HG03139 (cell line): ENCODE measurements at regions not wholly inside any gene's neighbourhood (a gene's known extent, or its start where the extent isn't known, plus 50 kb on each side); places are given as distances from the start of the nearest gene placed in this dataset.
A peak's percentile ranks its signal among the peaks of the same experiment; 100 is the strongest.

Experiments
- ATAC-seq: cut with Tn5 transposase; IDR thresholded peaks from one replicate; pipeline ENCODE4 v1.9.1; 2021; ENCODE audit not compliant: unreplicated experiment

DNA sequence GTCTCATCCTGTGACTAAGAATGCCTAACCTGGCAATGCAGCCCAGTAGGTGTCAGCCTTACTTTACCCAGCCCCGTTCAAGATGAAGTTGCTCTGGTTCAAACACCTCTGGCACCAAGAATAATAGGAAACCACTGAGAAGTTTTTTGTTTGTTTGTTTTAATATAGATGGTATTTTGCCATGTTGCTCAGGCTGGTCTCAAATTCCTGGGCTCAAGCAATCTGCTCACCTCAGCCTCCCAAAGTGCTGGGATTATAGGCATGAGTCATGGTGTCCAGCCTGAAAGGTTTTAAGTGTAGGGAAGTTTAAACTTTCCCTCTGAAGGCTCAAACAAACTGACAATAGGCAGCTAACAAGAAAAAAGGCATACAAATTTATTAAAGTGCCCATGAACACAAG lies 51.2 kb upstream of the ABCC4 start:
- no peak for ATAC-seq

DNA sequence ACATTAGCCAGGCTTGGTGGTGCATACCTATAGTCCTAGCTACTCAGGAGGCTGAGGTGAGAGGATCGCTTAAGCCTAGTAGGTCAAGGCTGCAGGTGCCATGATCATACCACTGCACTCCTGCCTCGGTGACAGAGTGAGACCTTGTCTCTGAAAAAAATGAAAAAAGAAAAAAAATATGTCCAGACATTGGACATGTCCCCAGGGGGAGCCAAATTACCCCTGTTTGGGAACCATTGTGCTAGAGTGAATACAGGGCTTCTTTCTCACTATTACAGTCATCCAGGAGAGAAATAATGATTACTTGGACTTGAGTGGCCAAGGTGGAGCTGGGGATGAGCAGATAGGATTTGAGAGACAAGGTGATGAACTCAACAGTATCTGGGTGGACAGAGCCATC lies 52.9 kb upstream of the ABCC4 start:
- no peak for ATAC-seq

DNA sequence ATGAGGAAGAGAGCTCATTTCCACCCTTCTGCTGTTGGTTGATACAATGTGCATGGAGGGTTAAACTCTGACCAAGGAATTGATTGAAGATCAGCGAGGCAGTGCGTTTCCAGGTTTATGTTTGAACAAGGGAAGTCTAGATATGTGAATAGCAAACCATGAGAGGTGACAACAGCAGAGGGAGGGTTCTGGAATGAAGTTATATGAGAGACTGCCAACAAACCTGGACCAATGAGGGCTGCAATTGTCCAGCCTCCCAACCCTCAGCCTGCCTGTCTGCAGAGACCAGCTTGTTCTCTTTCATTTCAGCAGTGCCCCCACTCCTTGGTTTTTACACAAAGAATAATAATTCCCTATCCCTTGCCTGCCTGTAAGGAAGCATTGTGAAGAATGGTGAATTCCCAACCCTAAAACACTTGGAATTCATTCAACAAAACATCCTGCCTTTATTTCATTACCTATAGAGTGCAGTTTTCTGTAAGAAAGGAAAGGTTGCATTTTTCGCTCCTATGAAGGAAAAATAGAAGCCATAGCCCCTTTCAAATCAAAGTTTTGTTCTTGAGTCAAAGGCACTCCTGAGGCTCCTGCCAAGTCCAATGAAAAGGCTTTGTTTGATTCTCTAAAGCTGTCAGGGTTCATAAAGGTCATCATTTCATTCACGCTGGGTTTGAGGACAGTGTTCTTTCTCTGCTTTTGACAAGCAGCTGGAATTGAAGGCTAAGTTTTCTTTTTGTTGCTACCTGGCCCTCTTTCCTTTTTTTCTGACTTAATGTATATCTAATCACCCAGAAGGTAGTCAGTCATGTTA lies 53.6 kb upstream of the ABCC4 start:
- ATAC-seq = no peak

DNA sequence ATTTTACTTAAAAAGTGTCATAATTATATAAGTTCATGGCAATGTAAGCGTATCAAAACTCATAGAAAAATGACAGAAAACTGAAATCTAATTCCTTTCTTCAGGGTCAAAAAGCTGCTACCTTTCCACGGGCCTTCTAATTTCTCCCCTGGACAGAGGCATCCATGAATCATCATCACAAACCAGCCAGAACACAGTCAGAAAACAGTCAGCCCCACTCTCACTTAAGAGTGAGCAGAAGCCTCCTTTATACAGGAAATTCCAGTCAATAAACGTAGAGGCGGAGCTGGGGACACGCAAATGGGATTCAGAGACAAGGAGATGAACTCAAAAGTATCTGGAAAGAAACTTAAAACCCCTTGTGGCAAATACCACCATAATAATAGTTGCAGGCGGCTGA lies 54.2 kb upstream of the ABCC4 start:
- ATAC-seq = no peak

DNA sequence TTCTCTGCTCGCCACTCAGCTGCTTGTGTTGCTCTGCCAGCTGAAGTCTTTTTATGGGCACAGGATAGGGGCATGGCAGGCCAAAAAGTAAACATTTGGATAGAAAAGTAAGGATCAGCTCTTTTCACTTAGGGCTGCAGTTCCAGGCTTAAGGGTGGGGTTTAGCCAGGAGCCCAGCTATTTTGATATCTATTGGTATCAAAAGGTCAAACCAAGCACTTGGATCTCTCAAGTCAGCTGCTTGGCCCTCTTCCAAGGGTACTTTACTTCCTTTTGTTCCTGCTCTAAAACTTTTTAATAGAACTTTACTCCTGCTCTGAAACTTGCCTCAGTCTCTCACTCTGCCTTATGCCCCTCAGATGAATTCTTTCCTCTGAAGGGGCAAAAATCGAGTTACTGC lies 55.7 kb upstream of the ABCC4 start:
- ATAC-seq = no peak

DNA sequence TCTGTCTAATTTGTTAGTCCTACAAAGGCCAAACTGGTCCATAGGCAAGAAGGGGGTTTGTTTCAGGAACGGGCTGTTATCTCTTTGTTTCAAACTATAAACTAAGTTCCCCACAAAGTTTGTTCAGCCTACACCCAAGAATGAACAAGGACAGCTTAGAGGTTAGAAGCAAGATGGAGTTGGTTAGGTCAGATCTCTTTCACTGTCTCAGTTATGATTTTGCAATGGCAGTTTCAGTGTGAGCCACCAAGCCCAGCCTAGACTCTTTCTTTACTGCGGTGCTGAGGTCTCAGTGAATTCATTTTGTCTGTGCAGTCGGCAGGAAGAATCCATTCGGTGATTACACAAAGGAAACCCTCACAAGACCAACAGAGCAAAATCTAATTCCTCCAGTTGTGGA lies 56.6 kb upstream of the ABCC4 start:
- no peak for ATAC-seq

DNA sequence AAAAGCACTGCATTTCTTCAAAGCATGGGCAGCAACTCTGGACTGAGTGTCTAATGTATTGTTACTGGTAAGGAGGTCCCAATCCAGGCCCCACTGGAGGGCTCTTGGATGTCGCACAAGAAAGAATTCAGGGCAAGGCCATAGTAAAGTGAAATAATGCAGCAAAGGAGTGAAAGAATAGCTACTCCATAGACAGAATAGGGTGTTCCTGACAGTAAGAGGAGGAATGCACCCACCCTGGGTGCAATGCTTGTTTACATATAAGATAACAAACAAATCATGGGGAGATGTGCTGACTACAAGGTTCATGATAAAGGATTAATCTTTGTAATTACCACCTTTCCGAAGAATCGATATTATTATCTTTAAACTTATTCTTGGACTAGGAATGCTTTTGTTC lies 58.8 kb upstream of the ABCC4 start:
- ATAC-seq = no peak

DNA sequence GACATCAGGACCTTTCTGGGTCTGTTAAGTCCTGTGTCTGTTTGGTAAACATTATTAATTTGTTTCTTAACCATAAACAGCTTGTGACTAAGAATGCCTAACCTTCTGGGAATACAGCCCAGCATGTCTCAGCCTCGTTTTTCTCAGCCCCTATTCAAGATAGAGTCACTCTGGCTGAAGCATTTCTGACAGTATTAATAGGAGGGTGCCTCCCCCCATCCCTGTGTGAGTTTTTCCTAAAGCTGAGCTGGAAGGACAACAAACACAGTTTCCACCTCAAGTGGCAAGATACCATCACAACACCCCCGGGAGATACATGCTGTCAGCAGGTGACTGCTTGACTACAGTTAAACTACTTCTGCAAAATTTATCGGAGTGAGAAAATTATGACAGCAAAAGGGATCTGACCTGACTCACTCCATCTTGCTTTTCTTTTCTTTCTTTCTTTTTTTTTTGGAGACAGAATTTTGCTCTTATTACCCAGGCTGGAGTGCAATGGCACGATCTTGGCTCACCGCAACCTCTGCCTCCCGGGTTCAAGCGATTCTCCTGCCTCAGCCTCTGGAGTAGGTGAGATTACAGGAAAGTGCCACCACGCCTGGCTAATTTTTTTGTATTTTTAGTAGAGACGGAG lies 59.3 kb upstream of the ABCC4 start:
- no peak for ATAC-seq

DNA sequence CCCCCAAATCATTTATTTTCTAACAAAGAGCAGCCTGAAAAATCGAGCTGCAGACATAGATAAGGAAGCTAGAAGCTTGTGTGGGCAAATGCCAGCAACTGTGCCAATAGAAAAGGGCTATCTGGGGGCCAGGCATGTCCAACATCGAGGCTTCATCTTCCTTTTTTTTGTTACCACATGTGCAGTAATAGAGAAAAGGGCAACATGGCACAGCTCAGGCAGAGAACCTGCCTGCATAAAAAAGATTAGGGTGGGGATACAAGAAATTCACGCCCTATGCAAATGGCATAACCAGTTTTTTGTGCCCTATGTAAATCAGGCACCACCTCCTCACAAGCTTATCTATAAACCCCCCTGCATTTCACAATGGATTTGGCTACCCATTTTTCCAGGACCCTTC lies 60.4 kb upstream of the ABCC4 start:
- ATAC-seq = no peak

DNA sequence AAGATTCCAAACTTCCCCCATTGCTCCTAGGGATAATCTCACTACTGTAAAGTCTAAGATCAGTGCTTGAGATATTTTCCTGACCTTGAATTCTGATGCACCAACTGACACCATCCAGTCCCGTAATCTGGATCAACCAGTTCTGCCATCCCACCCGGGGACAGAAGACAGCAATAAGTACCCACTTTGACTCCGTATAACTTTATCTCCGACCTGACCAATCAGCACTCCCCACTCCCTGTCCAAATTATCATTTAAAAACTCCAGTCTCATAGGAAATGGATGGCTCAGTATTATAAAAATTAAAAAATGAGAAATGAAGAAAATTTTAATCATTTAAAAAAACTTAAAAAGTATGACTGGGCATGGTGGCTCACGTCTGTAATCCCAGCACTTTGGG lies 61.4 kb upstream of the ABCC4 start:
- no peak for ATAC-seq

DNA sequence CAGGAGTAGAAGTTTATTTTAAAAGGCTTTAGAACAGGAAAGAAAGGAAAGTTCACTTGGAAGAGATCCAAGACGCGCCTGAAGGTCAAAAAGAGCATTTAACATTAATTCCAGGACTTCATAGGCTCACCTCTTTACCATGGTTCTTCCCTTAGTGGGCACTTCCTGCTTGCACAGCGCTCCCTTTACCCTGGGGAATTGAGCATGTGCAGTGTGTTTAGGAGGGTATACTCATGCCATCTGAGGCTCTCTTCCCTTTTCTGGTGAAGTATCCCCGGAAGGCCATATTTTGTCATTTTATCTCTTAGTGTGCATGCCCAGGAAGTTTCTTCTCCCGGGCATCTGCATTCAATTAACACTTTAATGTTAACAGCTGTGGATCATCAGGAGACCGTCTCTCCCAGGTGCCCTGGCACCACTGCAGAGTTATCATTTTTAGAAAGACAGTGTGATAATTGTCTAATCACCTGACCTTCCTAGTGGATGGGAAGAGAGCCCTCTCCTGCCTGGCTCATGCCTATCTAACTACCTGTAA lies 66.1 kb upstream of the ABCC4 start:
- no peak for ATAC-seq

DNA sequence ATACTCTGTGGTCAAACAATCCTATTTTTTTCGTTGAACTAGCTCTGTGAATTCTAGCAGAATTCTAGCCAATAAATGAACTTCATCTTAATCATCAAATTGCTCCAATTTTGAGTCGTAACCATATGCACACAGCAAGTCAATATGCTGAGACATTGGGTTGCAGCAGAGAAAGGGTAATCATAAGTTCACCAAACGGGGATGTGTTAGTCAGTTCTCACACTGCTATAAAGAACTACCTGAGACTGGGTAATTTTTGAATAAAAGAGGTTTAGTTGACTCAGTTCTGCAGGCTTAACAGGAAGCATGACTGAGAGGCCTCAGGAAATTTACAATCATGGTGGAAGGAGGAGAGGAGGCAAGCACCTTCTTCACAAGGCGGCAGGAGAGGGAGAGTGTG lies 67.7 kb upstream of the ABCC4 start:
- ATAC-seq = no peak

DNA sequence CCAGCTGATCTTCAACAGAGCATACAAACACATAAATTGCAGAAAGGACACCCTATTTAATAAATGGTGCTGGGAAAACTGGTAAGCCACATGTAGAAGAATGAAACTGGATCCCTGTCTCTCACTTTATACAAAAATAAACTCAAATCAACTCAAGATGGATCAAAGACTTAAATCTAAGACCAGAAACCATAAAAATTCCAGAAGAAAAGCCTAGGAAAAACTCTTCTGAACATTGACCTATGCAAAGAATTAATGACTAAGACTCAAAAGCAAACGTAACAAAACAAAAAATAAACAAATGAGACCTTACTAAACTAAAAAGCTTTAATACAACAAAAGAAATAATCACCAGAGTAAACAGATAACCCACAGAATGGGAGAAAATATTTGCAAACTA lies 74.5 kb upstream of the ABCC4 start:
- no peak for ATAC-seq

DNA sequence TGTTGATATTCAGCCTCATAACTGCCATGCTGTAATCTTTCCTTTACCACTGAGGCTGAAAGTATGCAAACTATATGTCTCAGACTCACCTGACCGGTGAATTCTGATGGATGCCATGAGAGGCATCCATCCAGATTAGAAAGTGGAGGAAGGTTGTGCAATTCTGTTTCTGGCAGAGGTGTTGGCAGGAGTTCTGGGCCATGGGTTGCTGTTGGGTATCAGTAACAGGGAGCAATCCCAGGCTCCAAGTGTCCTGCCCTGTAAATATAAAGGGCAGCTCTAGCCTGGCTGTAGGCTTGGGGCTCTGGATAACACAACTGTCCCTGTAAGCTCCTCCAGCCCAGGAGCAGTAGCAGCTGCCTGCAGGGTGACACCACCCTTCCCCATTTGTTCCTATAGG lies 77.4 kb upstream of the ABCC4 start:
- ATAC-seq = no peak

DNA sequence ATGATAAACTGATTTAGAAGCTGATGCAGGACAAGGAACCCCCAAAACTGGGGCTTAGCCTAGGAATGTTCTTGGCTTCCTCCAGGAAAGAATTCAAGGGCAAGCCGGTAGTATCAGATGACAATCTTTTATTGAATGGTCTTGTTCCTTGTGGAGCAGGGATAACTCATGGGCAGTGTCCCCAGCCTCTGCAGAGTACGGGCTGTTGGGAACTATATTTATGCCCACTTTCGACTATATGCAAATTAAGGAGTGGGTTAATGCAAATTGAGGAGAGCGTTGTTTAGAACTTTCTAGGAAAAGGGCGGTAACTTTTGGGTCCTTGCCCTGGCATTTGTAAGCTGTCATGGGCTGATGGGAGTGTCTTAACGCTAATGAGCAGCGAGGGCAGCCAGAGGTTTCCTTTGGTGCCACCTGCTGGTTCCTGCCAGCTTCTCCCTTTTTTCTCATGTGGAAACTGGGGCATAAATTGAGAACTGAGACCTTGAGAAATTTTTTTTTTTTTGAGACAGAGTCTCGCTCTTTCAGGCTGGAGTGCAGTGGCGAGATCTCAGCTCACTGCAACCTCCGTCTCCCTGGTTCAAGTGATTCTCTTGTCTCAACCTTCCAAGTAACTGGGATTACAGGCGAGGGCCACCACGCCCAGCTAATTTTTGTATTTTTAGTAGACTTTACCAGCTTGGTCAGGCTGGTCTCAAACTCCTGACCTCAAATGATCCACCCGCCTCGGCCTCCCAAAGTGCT lies 79.4 kb upstream of the ABCC4 start:
- ATAC-seq = peak; percentile 81

DNA sequence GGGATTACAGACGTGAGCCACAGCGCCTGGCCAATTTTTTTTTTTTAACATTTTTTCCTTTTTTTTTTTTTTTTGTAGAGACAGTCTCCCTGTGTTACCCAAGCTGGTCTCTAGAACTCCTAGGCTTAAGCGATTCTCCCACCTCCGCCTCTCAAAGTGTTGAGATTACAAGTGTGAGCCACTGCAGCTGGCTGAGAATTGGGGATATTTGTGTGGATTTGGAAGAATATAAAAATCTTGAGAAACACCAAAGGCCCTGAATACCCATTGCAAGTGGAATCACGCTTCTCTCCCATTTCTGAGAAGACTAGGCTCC lies 79.9 kb upstream of the ABCC4 start:
- ATAC-seq = no peak

DNA sequence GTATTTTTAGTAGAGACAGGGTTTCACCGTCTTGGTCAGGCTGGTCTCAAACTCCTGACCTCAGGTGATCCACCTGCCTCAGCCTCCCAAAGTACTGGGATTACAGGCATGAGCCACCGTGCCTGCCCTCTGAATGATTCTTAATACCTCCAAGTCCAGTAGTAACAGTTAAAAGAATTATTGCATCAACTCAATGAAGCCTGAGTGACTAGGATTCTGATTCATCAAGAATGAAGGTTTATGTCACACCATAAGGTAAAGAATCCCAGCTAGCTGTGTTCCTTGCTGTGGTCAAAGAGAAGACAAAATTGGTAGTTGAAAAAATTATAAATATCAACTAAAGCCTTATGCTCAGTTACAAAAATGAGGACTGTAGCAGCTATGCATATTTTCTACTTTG lies 81.2 kb upstream of the ABCC4 start:
- no peak for ATAC-seq

DNA sequence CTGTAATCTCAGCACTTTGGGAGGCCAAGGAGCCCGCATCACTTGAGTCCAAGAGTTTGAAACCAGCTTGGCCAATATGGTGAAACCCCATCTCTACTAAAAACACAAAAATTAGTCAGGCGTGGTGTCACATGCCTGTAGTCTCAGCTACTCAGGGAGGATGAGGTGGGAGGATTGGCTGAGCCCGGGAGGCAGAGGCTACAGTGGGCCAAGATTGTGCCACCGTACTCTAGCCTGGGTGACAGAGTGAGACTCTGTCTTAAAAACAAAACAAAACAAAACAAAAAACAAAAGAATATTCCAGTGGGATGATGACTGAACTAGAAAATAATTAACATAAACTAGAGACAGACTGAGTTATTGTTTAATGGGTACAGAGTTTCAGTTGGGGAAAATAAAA lies 81.7 kb upstream of the ABCC4 start:
- ATAC-seq = no peak

DNA sequence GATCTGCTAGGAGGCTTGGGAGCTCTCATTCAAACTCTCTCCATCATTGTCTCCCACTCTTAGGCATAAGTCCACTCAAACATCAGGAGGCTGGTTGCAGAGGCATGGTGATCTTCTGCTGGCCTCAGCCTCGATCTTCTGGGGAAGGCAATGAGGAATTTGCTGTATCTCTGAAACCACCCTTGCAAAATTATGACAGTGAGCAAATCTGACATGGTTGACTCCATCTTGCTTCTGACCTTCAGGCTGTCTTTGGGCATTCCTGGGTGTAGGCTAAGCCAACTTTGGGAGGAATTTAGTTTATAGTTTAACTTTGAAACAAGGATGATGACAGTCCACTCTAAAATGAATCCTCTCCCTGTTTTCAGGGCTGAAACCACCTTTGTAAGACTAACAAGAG lies 84.1 kb upstream of the ABCC4 start:
- ATAC-seq = no peak

DNA sequence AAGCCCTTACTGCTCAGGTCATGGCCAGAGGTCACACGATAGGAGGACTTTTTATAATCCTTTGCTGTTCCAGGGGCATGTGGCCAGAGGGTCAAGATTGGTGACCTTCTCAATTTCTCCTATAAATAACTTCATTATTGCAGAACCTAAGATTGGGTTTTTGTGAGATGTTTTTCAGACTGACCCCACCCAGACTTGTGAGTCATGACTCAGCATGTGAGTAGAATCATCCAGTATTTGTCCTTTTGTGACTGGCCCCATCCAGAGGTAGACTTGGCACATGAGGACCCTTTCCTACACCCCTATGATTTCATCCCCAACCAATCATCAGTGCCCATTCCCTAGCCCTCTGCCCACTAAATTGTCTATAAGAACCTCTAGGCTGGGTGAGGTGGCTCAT lies 84.5 kb upstream of the ABCC4 start:
- ATAC-seq = no peak

DNA sequence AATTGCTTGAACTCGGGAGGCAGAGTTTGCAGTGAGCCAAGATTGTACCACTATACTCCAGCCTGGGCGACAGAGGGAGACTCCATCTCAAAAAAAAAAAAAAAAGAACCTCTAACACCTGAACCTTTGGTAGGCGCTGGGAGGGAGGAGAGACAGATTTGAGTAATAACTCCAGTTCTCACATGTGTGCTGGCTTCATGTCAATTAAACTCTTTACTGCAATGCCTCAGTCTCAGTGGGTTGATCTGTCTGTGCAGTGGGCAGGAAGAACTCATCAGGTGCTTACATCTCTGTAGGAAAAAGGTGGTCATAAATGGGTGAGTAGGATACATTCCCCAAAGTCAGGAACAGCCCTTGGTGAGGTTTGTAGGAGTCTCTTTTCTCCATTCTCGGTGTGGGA lies 85.1 kb upstream of the ABCC4 start:
- no peak for ATAC-seq

DNA sequence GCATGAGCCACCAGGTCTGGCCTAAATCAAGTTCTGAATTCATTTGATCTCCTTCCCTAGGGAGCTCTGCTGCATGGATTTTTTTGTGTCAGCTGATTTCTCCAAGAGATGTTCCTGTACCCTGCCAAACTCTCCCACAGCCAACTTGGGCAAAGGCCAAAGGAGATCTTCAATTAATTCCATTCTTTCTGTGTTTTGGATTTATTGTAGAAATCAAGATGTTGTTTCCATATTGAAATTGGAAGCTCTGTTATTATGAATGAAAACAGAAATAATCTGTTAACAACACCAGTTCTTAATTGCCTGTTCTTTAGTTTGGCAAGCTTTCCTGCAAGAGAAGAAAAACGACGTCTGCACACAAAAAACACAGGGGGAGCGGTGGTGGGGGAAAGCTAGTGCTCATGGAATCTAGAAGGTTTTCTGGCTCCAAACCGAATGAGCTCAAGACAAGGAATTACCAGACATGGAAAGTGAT lies 86.5 kb upstream of the ABCC4 start:
- no peak for ATAC-seq
